GM06990 (cell line): ENCODE measurements at regions not wholly inside any gene's neighbourhood (a gene's known extent, or its start where the extent isn't known, plus 50 kb on each side); places are given as distances from the start of the nearest gene placed in this dataset.

Experiments used
- DNase-seq: peaks from one replicate; pipeline ENCODE4 v3.0.0-alpha.2; 2011; ENCODE audit not compliant: insufficient read length; ENCODE audit errors: extremely low read depth
- H3K27me3 ChIP-seq: replicated peaks from 2 replicates; pipeline ENCODE4 v1.6.0; 2011; ENCODE audit warnings: low read length; ENCODE audit not compliant: control insufficient read depth, insufficient read depth
- H3K36me3 ChIP-seq: 2 replicates; pipeline ENCODE4 v1.5.1; 2011; ENCODE audit warnings: low read length; ENCODE audit not compliant: control insufficient read depth, insufficient read depth
- H3K4me3 ChIP-seq: replicated peaks from 2 replicates; pipeline ENCODE4 v1.5.1; 2011; ENCODE audit warnings: low read depth, mild to moderate bottlenecking, control low read depth, low read length
- CTCF ChIP-seq: IDR thresholded peaks from 2 replicates; pipeline ENCODE4 v1.5.1; 2011; ENCODE audit warnings: low read length, control low read depth, mild to moderate bottlenecking, inconsistent platforms; ENCODE audit not compliant: insufficient read depth, poor library complexity, severe bottlenecking

- Histone ChIP-seq H3K4me3 (no peak overlapping the region), H3K27me3 (no peaks in the 10 kb centered on the region), H3K36me3 (no peaks in the 10 kb centered on the region)
- TF ChIP-seq CTCF: no peak
- DNase-seq: no peak
These were observed 265.8 kb upstream of the IRX4 start for GRCh38 chr5:2148312-2149194.

- H3K36me3 ChIP-seq: no peaks in the 10 kb centered on the region
- TF ChIP-seq CTCF: no peak
- no peaks in the 10 kb centered on the region for H3K27me3 ChIP-seq
- H3K4me3 ChIP-seq: no peak overlapping the region
- DNase-seq: no peak
These were observed 265.0 kb upstream of the IRX4 start for GRCh38 chr5:2147504-2148311.

GRCh38 chr5:2143646-2144353 lies 261.1 kb upstream of the IRX4 start:
- H3K4me3 ChIP-seq: no peak overlapping the region
- H3K27me3 ChIP-seq: no peaks in the 10 kb centered on the region
- no peak for TF ChIP-seq CTCF
- H3K36me3 ChIP-seq: no peaks in the 10 kb centered on the region
- DNase-seq: no peak

- TF ChIP-seq CTCF: no peak
- DNase-seq: no peak
- H3K4me3 ChIP-seq: no peak overlapping the region
- H3K27me3 ChIP-seq: no peaks in the 10 kb centered on the region
- H3K36me3 ChIP-seq: no peaks in the 10 kb centered on the region
These were observed 260.4 kb upstream of the IRX4 start for GRCh38 chr5:2143088-2143487.

GRCh38 chr5:2142456-2142954 lies 259.8 kb upstream of the IRX4 start:
- no peaks in the 10 kb centered on the region for H3K27me3 ChIP-seq
- H3K4me3 ChIP-seq: no peak overlapping the region
- DNase-seq: no peak
- H3K36me3 ChIP-seq: no peaks in the 10 kb centered on the region
- TF ChIP-seq CTCF: no peak
